RWPE2 (cell line): ENCODE measurements at regions not wholly inside any gene's neighbourhood (a gene's known extent, or its start where the extent isn't known, plus 50 kb on each side); places are given as distances from the start of the nearest gene placed in this dataset.

Experiments
- ATAC-seq: fragments of 200-7000 bp; cut with Tn5 transposase; 3 replicates; pipeline ENCODE4 v1.9.1; 2021; ENCODE audit warnings: low read depth
- DNase-seq: peaks from one replicate; pipeline ENCODE4 v3.0.0-alpha.2; 2020; ENCODE audit warnings: low spot score
- H3K27ac ChIP-seq: fragments of 450-650 bp; 2 replicates; pipeline ENCODE4 v1.5.1; 2017; ENCODE audit warnings: mild to moderate bottlenecking; ENCODE audit not compliant: poor library complexity, severe bottlenecking
- H3K27me3 ChIP-seq: fragments of 250-450 bp; sonication (Bioruptor Pico); 2 replicates; pipeline ENCODE4 v1.5.1; 2021; ENCODE audit warnings: mild to moderate bottlenecking, moderate library complexity; ENCODE audit not compliant: insufficient read depth, poor library complexity, severe bottlenecking
- H3K36me3 ChIP-seq: fragments of 250-450 bp; sonication (Bioruptor Pico); 2 replicates; pipeline ENCODE4 v1.5.1; 2020; ENCODE audit warnings: low read depth, mild to moderate bottlenecking, moderate library complexity
- H3K4me1 ChIP-seq: fragments of 250-450 bp; sonication (Bioruptor Pico); 2 replicates; pipeline ENCODE4 v1.5.1; 2021; ENCODE audit warnings: mild to moderate bottlenecking, moderate library complexity; ENCODE audit not compliant: insufficient read depth, poor library complexity, severe bottlenecking
- H3K4me3 ChIP-seq: fragments of 250-450 bp; sonication (Bioruptor Pico); 2 replicates; pipeline ENCODE4 v1.5.1; 2021; ENCODE audit warnings: mild to moderate bottlenecking, moderate library complexity; ENCODE audit not compliant: severe bottlenecking
- H3K9me3 ChIP-seq: fragments of 250-450 bp; sonication (Bioruptor Pico); 2 replicates; pipeline ENCODE4 v1.5.1; 2021; ENCODE audit warnings: mild to moderate bottlenecking, moderate library complexity; ENCODE audit not compliant: severe bottlenecking
- TF ChIP-seq, protein P1 (sequence below): fragments of 450-650 bp; IDR thresholded peaks from one replicate; pipeline ENCODE4 v1.5.1; 2017; ENCODE audit warnings: mild to moderate bottlenecking, moderate library complexity; ENCODE audit not compliant: poor library complexity, severe bottlenecking

DNA sequence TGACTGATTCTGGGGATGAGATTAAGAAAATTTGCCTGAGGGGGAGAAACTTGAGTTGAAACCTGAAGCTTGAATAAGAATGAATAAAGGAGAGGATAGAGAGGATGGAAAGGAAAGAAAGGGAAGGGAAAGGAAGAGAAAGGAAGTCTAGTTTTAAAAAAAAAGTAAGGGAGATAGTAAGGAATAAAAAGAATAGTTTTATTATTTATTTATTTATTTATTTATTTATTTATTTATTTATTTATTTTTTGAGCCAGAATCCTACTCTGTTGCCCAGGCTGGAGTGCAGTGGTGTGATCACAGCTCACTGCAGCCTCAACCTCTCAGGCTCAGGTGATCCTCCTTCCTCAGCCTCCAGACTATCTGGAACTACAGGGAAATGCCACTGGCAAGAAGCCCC is 62.0 kb upstream of the NAF1 start:
- H3K36me3 ChIP-seq: no peaks in the 10 kb centered on the region
- no peaks in the 10 kb centered on the region for H3K27me3 ChIP-seq
- TF ChIP-seq, protein P1, sequence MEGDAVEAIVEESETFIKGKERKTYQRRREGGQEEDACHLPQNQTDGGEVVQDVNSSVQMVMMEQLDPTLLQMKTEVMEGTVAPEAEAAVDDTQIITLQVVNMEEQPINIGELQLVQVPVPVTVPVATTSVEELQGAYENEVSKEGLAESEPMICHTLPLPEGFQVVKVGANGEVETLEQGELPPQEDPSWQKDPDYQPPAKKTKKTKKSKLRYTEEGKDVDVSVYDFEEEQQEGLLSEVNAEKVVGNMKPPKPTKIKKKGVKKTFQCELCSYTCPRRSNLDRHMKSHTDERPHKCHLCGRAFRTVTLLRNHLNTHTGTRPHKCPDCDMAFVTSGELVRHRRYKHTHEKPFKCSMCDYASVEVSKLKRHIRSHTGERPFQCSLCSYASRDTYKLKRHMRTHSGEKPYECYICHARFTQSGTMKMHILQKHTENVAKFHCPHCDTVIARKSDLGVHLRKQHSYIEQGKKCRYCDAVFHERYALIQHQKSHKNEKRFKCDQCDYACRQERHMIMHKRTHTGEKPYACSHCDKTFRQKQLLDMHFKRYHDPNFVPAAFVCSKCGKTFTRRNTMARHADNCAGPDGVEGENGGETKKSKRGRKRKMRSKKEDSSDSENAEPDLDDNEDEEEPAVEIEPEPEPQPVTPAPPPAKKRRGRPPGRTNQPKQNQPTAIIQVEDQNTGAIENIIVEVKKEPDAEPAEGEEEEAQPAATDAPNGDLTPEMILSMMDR: no peak
- DNase-seq (no peak), ATAC-seq (no peak)
- no peak overlapping the region for H3K27ac ChIP-seq
- no peaks in the 10 kb centered on the region for H3K4me1 ChIP-seq
- H3K9me3 ChIP-seq: no peaks in the 10 kb centered on the region
- H3K4me3 ChIP-seq: no peak overlapping the region

DNA sequence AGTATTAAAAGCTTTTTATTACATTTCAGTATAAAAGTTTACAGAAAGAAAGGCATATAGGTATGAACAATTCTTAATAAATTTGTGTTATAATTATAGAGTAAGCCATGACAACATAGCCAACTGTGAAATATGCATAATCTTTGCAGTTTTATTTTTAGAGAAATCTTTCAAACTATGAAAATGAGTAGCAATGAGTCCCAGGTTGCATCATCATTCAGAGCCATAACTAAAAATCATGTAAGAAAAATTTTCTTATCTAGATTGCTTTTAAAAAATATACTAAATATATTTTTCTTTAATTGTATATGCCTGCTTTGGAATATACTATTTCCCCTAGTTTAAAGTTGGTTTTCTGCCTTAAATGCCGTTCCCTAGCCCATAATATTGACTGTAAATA is 54.8 kb upstream of the NAF1 start:
- no peaks in the 10 kb centered on the region for H3K36me3 ChIP-seq
- H3K4me3 ChIP-seq: no peak overlapping the region
- no peak overlapping the region for H3K27ac ChIP-seq
- TF ChIP-seq, protein P1: no peak
- DNase-seq (no peak), ATAC-seq (no peak)
- no peaks in the 10 kb centered on the region for H3K9me3 ChIP-seq
- no peaks in the 10 kb centered on the region for H3K4me1 ChIP-seq
- no peaks in the 10 kb centered on the region for H3K27me3 ChIP-seq

DNA sequence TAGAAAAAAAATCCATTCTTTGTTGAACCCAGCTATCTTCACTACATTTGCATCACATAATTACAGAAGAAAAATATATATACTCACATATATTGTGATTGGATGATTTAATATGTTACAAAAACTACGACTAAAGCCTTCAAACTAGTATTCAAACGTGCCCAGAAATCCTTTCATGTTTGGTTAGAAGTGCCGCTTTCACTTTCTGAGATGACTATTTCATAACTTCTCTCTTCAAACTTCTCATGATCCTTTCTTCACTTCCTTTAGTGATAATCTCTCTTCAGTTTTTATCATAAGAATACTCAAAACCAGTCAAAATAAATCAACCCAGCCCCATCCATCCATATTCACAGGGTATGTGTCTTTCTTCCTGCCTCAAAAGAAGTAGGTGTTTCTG is 50.8 kb upstream of the NAF1 start:
- Histone ChIP-seq H3K4me1 (no peaks in the 10 kb centered on the region), H3K27ac (no peak overlapping the region), H3K27me3 (no peaks in the 10 kb centered on the region), H3K9me3 (no peaks in the 10 kb centered on the region), H3K4me3 (no peak overlapping the region), H3K36me3 (no peaks in the 10 kb centered on the region)
- DNase-seq (no peak), ATAC-seq (no peak)
- TF ChIP-seq, protein P1: no peak
